NCI-H82 (cell line): ENCODE measurements at regions not wholly inside any gene's neighbourhood (a gene's known extent, or its start where the extent isn't known, plus 50 kb on each side); places are given as distances from the start of the nearest gene placed in this dataset.
A peak's percentile ranks its signal among the peaks of the same experiment; 100 is the strongest.
"Not testable (repeated sequence)": the region's sequence is repeated elsewhere in the genome, so short reads cannot be mapped to it uniquely, and the experiment has no call there.

Experiments used
- DNase-seq: peaks from one replicate; lab custom pipeline; 2025; lab: John Stamatoyannopoulos, UW

- no peak for DNase-seq
Measured at GRCh38 chr10:126722726-126723125, 52.2 kb upstream of the C10orf90 start.

GRCh38 chr10:126723226-126723625 is 52.7 kb upstream of the C10orf90 start:
- DNase-seq: no peak

GRCh38 chr10:126729314-126729870 is 58.9 kb upstream of the C10orf90 start:
- DNase-seq: peak; percentile 6

GRCh38 chr10:126730856-126731609 is 60.5 kb upstream of the C10orf90 start:
- no peak for DNase-seq

GRCh38 chr10:126731610-126731990 is 61.1 kb upstream of the C10orf90 start:
- no peak for DNase-seq

- no peak for DNase-seq
Measured at GRCh38 chr10:126732308-126732707, 61.8 kb upstream of the C10orf90 start.

- no peak for DNase-seq
Measured at GRCh38 chr10:126732868-126733267, 62.4 kb upstream of the C10orf90 start.

- DNase-seq: peak; percentile 8
Measured at GRCh38 chr10:126734015-126734414, 63.5 kb upstream of the C10orf90 start.

GRCh38 chr10:126734967-126735366 is 64.5 kb upstream of the C10orf90 start:
- no peak for DNase-seq

- no peak for DNase-seq
Measured at GRCh38 chr10:126736142-126736541, 65.6 kb upstream of the C10orf90 start.

GRCh38 chr10:126736727-126737126 is 66.2 kb upstream of the C10orf90 start:
- DNase-seq: no peak

GRCh38 chr10:126738001-126738400 is 67.5 kb upstream of the C10orf90 start:
- DNase-seq: peak; percentile 39

- DNase-seq: no peak
Measured at GRCh38 chr10:126744571-126744970, 74.1 kb upstream of the C10orf90 start.

- peak; percentile 86 for DNase-seq
Measured at GRCh38 chr10:126749015-126749655, 78.6 kb upstream of the C10orf90 start.

GRCh38 chr10:126754966-126755365 is 84.5 kb upstream of the C10orf90 start:
- DNase-seq: no peak

GRCh38 chr10:126758867-126759266 is 88.4 kb upstream of the C10orf90 start:
- DNase-seq: no peak

- DNase-seq: no peak
Measured at GRCh38 chr10:126759531-126759930, 89.0 kb upstream of the C10orf90 start.

- not testable (repeated sequence) for DNase-seq
Measured at GRCh38 chr10:126766646-126767045, 96.2 kb upstream of the C10orf90 start.

GRCh38 chr10:126770809-126771208 is 100.3 kb upstream of the C10orf90 start:
- peak; percentile 97 for DNase-seq

GRCh38 chr10:126776168-126776567 is 105.7 kb upstream of the C10orf90 start:
- no peak for DNase-seq

- DNase-seq: no peak
Measured at GRCh38 chr10:126777714-126778113, 107.2 kb upstream of the C10orf90 start.

- no peak for DNase-seq
Measured at GRCh38 chr10:126781450-126782216, 111.1 kb upstream of the C10orf90 start.
